HT1080 (cell line): ENCODE measurements at regions not wholly inside any gene's neighbourhood (a gene's known extent, or its start where the extent isn't known, plus 50 kb on each side); places are given as distances from the start of the nearest gene placed in this dataset.
A peak's percentile ranks its signal among the peaks of the same experiment; 100 is the strongest.
"Not testable (repeated sequence)": the region's sequence is repeated elsewhere in the genome, so short reads cannot be mapped to it uniquely, and the experiment has no call there.

Source experiments
- DNase-seq: peaks from one replicate; pipeline ENCODE4 v3.0.0-alpha.2; 2015; ENCODE audit warnings: low read depth

DNA sequence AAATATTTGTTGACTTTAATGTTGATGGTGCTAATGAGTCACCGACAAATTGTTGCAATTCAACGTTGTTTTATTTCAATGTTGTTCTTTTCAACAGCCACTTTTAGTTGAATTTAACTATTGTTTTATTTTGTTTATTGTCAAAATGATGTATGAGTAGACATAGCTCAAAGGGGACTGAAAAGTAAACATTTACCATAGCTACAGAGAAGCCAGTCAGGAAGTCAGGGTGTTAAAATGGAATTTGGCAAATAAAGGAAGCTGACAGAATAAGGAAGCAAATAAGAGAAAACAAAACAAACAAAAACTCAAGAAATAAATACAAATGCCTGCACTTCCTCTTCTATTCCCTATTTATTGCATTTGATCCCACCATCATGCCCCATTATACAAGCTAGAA, 648.4 kb upstream of the HTR2C start:
- no peak for DNase-seq

GRCh38 chrX:113933931-113934330, 650.0 kb upstream of the HTR2C start:
- DNase-seq: no peak

DNA sequence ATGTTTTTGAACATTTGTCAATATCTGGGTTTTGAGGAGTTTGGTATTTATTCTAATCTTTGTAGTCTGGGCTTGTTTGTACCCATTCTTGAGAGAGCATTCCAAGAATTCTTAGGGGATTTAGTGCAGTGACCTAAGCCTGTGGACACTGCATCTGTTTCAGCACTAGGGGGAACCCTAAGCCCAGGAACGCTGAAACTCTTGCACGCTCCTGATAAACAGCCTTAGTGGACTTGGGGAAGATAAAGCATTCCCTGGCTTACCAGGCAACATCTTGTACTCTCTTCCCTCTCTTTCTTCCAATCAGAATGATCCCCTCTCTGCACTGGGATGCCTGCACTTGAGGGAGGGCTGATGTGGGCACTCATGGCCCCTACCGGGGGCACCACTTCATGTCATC, 654.9 kb upstream of the HTR2C start:
- DNase-seq: peak; percentile 56

- DNase-seq: no peak
Observed at GRCh38 chrX:113920661-113921060, 663.2 kb upstream of the HTR2C start.

DNA sequence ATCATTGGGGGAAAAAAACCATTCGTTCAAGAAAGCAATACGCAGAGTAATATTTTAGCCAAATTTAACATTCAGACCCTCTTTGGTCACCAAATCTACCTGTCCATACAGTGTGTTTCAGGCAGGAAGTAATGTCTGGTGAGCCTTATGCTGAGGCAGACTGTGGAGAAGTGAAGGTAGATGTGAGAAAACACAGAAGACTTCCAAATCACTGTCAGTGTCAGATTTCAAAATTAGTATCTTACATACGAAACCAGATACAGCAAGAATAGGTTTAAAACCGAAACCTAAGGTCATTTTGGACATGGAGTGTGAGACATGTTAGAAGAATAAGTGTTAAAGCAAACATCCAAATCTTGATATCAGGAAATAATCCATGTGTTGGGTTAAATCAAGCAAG, 664.5 kb upstream of the HTR2C start:
- DNase-seq: no peak

- DNase-seq: peak; percentile 7
Observed at GRCh38 chrX:113906168-113906567, 677.7 kb upstream of the HTR2C start.

DNA sequence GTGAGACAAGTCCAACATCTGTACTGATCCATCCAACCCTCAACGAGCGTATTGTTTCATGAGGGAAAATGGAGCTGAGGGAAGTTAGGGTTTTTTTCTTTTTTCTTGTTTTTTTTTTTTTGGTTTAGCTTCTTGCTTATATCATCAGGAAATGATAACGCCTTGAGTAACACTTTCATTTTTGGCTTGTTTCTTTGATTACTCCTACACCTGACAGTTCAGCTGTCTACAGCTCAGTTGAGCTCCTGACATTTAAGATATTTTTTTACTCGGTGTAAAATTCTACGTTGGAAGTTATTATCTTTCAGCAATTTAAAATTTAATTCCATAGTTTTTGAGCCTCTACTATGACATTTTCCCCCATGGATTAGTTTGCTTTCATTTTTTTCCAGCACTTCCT, 691.0 kb upstream of the HTR2C start:
- no peak for DNase-seq

DNA sequence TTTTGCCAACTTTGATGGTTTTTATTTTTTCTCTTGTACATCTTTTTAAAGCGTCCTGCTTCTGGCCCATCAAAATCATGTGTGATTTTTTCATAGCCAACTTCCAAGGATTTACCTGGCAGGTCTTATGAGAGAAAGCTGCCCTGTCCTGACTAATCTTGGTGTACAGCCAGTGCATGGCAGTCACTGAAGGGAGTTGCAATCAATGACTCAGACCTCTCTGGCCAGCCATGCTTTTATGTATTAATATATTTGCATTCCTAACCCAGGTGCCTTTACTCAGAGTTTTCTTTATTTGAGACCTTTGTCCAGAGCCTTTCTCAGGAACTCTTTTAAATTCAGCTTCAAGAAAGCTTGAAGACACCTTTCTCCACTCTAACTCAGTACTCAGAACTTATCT, 691.5 kb upstream of the HTR2C start:
- DNase-seq: peak; percentile 21

GRCh38 chrX:113873056-113873455, 710.8 kb upstream of the HTR2C start:
- DNase-seq: no peak

DNA sequence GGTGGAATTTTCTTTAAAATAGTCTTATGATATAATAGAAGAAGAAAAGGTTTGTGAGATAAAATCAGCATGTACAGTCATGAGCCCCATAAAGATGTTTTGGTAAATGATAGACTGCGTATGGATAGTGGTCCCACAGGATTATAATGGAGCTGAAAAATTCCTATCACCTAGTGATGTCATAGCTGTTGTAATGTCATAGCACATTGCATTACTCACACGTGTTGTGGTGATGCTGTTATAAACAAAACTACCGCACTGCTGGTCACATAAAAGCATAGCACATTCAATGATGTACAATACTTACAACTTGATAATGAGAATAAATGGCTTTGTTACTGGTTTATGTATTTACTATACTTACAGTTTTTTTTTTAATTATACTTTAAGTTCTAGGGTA, 715.2 kb upstream of the HTR2C start:
- DNase-seq: no peak

DNA sequence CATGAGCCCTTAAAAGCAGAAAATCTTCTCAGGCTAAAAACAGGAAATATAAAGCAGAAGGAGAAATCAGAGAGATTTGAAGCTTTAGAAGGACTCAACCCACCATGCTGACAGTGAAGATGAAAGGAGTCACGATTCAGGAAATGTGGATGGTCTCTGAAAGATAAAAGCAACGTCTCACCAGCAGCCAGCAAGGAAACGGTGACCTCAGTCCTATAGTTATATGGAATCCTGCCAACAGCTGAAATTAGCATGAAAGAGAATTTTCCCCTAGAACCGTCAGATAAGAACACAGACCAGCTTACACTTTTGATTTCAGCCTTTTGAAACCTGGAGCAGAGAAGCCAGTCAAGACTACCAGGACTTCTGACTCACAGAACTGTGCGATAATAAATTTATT, 715.7 kb upstream of the HTR2C start:
- peak; percentile 6 for DNase-seq

DNA sequence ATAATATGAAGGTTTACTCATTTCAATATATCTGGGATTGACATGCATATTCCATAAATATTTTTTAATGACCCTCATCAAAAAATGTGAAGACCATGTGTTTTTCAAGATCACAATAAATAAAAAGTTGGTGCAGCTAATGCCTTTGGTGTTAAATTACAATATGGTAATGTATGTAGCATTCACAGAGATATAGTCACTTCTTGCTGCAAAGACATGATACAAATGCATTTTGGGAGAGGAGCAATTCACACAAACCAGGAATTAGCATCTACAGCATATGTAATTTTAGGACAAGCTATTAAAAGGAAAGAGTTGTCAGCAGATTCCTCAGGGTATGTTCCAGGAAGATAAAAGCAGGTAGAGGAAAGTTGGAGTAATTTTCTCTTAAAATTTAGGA, 734.5 kb upstream of the HTR2C start:
- no peak for DNase-seq

DNA sequence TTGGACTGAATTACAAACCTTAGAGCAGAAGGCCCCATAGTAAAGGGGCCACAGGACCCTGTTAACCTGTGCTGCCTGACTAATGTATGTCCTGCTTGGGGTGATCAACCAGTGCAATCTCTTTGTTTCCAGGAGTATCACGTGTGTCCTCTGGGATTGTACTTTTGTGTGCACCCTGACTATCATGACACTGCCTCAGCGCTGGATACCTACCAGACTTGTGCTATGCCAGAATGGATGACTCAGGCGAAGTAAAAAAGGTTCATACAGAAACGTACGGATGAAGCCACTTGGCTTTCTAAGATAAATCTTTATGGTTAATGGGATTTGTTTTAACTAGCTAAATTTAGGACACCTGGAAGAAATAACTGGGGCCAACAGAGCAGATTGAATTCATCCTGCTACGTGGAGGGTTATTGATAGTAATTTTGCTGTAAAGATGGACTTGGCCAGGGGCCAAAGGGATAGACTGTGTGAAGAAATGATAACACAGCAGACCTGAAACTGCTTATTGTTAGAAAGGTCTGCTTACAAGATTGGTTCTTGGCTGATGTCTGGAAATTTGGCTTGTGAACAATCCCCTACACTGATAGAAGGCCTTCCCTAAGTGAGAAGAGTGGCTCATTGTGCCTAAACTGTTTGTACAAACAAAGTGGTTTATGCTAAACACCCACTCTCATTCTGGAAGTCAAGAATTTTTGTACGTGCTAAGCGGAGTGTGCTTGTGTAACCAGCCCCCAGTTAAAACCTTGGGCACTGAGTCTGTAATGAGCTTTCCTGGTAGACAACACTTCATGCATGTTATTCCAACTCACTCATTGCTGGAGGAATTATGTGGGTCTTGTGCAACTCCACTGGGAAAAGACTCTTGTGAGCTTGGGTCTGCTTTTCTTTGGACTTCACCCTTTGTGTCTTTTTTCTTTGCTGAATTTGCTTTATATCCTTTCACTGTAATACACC, 750.5 kb upstream of the HTR2C start:
- DNase-seq: peak; percentile 2

- DNase-seq: peak; percentile 1
Observed at GRCh38 chrX:113828470-113828869, 755.4 kb upstream of the HTR2C start.

GRCh38 chrX:113818346-113818745, 765.5 kb upstream of the HTR2C start:
- DNase-seq: no peak

- no peak for DNase-seq
Observed at GRCh38 chrX:113804819-113805218, 779.1 kb upstream of the HTR2C start.

GRCh38 chrX:113804291-113804690, 779.6 kb upstream of the HTR2C start:
- DNase-seq: no peak

- DNase-seq: no peak
Observed at GRCh38 chrX:113802837-113803236, 781.0 kb upstream of the HTR2C start.

GRCh38 chrX:113800955-113801354, 782.9 kb upstream of the HTR2C start:
- no peak for DNase-seq

DNA sequence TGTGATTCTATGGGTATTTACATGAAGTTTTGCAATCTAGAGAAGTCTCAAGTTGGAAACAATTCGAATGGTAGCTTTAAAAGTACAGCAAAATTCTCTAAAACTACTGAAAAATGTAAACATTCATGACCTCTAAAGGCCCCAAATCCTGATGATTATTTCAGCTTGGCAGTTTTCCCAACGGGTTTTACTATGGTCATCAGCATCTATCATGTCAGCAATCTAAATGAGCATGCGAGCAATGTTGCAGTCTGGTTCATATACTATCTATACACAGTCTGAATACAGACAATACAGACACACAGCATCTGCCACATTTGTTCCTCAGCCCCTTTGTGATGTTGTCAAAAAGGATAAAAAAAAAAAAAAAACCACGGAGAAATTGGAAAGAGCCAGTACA, 790.3 kb upstream of the HTR2C start:
- no peak for DNase-seq

DNA sequence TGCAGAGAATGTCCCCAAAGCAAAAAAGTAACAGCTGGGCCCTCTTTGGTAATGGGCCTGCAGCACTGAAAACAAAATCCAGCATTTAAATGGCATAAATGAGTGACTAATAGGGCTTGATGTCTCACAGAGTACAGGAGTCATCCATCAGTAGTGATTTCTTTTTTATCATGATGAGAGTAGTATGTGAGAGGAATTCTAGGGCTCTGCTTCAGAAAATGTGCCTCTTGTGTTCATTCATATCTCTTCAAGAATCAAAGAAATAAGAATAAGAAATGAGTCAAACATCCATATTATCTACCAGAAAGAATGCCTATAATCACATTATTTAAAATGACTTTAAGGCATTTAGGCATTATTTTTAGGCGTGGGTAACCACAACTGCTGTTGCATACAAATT, 792.9 kb upstream of the HTR2C start:
- no peak for DNase-seq

DNA sequence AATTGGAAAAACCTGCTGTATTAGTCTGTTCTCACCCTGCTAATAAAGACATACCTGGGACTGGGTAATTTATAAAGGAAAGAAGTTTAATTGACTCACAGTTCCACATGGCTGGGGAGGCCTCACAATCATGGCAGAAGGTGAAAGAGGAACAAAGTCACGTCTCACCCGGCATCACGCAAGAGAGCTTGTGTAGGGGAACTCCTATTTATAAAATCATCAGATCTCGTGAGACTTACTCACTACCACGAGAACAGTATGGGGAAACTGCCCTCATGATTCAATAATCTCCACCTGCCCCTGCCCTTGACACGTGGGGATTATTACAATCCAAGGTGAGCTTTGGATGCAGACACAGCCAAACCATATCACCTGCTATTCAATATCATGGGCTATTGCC, 799.1 kb upstream of the HTR2C start:
- not testable (repeated sequence) for DNase-seq

DNA sequence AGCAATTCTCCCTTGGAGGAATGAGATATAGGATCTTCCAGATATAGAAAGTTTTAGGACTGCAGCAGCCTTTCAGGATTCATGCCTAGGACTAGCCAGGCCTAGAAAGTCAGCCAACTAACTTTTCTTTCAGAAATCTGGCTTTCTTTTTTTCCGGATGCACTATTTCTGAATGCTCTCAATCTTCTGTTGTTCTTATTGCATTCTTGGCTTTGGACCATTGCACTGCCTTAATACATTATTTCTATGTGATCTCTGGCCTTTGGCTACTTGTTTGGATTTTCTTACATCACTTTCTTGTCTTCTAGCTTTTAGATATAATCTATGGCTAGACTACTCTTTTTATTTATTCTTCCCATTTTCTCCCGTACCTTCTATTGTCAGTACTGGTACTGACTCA, 813.1 kb upstream of the HTR2C start:
- no peak for DNase-seq
